PC-9 (cell line): ENCODE measurements at regions not wholly inside any gene's neighbourhood (a gene's known extent, or its start where the extent isn't known, plus 50 kb on each side); places are given as distances from the start of the nearest gene placed in this dataset.

Source experiments
- CTCF ChIP-seq: fragments of 200-600 bp; sonication (generic); conservative IDR thresholded peaks from 2 replicates; pipeline ENCODE4 v1.6.1; 2017; ENCODE audit warnings: mixed run types, antibody characterized with exemption, mild to moderate bottlenecking, moderate library complexity
- EZH2 ChIP-seq: fragments of 200-600 bp; sonication (generic); IDR thresholded peaks from 2 replicates; pipeline ENCODE4 v1.8.0; 2017; ENCODE audit warnings: antibody characterized with exemption, low read depth

DNA sequence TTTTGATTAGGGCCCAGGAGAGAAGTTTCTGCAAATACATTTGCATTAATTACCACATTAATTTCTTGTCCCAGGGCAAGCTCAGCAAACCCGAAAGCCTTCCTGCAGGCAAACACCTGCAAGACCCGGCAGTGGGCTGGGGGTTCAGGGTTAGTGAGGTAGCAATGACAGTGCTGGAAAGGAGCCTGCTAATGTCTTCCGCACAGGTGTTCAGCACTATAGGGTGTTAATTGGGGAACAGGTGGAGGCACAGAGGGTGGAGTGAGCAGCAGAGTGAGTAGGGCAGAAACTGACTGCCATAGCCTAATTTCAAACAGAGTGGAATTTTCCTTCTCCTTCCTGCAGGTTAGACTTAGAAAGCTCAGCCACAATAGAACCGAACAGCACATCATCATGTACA lies 50.9 kb upstream of the UBASH3B start:
- TF ChIP-seq EZH2, result no peak
- no peak for TF ChIP-seq CTCF
